Ovary (tissue), 3 donors: ENCODE measurements at regions not wholly inside any gene's neighbourhood (a gene's known extent, or its start where the extent isn't known, plus 50 kb on each side); places are given as distances from the start of the nearest gene placed in this dataset.

Source experiments
- EP300 ChIP-seq: sonication (generic); formaldehyde crosslinking; IDR thresholded peaks from one replicate; pipeline ENCODE4 v1.6.1; 2017; ENCODE audit warnings: antibody characterized with exemption
- POLR2A ChIP-seq: fragments of 450-650 bp; IDR thresholded peaks from one replicate; pipeline ENCODE4 v1.6.1; 2017; ENCODE audit warnings: antibody characterized with exemption, mild to moderate bottlenecking, moderate library complexity
- TF ChIP-seq, protein P1 (sequence below), 3 donors: fragments of 450-650 bp in 2 of 3; fragments of 200-600 bp in 1 of 3; IDR thresholded peaks; one replicate each; pipeline versions ENCODE4 v1.5.1 to v1.8.0; 2016 to 2022; ENCODE audit warnings: antibody characterized with exemption in 3 of 3, mild to moderate bottlenecking in 1 of 3
- donor health status: DM: no; HTN: no; CAD: no.

DNA sequence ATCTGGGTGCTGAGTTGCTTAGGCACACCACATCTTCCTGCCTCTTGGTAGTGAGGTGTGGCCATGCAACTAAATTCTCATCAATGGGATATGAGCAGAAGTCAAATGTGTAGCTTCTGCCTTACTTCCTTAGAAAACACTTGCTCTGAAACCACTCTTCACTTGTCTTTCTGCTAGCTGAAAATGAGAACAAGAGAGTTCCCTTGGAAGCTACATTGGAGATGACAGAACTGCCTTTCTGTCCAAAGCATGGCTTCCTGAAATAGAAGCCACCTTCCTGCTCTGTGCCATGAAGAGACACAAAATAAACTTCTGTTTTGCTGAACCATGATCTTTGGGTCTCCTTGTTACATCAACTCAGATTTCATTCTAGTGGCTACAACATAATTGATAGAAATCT lies 659.9 kb downstream of the IRS1 start:
- TF ChIP-seq, protein P1, sequence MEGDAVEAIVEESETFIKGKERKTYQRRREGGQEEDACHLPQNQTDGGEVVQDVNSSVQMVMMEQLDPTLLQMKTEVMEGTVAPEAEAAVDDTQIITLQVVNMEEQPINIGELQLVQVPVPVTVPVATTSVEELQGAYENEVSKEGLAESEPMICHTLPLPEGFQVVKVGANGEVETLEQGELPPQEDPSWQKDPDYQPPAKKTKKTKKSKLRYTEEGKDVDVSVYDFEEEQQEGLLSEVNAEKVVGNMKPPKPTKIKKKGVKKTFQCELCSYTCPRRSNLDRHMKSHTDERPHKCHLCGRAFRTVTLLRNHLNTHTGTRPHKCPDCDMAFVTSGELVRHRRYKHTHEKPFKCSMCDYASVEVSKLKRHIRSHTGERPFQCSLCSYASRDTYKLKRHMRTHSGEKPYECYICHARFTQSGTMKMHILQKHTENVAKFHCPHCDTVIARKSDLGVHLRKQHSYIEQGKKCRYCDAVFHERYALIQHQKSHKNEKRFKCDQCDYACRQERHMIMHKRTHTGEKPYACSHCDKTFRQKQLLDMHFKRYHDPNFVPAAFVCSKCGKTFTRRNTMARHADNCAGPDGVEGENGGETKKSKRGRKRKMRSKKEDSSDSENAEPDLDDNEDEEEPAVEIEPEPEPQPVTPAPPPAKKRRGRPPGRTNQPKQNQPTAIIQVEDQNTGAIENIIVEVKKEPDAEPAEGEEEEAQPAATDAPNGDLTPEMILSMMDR (IDR thresholded peaks at IDR 0.05): no peak
- no peak for TF ChIP-seq POLR2A
- no peak for TF ChIP-seq EP300
